Progenitor cell of endocrine pancreas (in vitro differentiated cells): ENCODE measurements at regions not wholly inside any gene's neighbourhood (a gene's known extent, or its start where the extent isn't known, plus 50 kb on each side); places are given as distances from the start of the nearest gene placed in this dataset.

ENCODE experiments used
- DNase-seq: peaks from one replicate; pipeline ENCODE4 v3.0.0; 2021; ENCODE audit warnings: low spot score; ENCODE audit not compliant: unreplicated experiment
- H3K27ac Mint-ChIP-seq: 2 replicates; pipeline ENCODE4 v1.8.0; 2021; ENCODE audit warnings: mild to moderate bottlenecking, moderate library complexity, mixed read lengths
- H3K27me3 Mint-ChIP-seq: 2 replicates; pipeline ENCODE4 v1.8.0; 2021; ENCODE audit warnings: mixed read lengths
- H3K36me3 Mint-ChIP-seq: 2 replicates; pipeline ENCODE4 v1.8.0; 2022; ENCODE audit warnings: mixed read lengths; ENCODE audit not compliant: insufficient read depth
- H3K4me1 Mint-ChIP-seq: 2 replicates; pipeline ENCODE4 v1.8.0; 2021; ENCODE audit warnings: low read depth, mixed read lengths
- H3K4me3 Mint-ChIP-seq: 2 replicates; pipeline ENCODE4 v1.8.0; 2021; ENCODE audit warnings: low read depth, mild to moderate bottlenecking, moderate library complexity, mixed read lengths
- H3K9me3 Mint-ChIP-seq: 2 replicates; pipeline ENCODE4 v1.8.0; 2021; ENCODE audit warnings: low read depth, mixed read lengths
- TF ChIP-seq, protein P1 (sequence below): fragments of 200-600 bp; sonication (generic); IDR thresholded peaks from one replicate; pipeline ENCODE4 v1.5.0; 2021; ENCODE audit warnings: antibody characterized with exemption, mild to moderate bottlenecking; ENCODE audit not compliant: unreplicated experiment

DNA sequence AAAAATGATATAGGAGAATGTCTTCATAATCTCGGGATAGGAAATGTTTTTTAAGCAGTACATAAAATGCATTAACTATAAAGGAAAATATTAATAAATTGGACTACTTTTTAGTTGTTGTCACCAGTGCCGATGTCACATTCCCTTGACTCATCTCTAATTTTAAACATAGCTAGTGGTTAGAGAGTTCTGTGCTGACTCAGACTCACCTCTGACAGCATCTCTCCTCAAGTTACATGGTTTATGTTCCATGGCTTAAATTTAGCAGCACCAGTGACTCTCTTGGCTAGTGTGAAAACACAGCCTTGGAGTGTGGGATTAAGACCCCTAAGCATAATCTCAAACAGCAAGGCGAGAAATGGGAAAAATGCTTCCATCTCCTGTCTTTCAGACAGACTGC, 311.8 kb upstream of the MMS22L start:
- no peak overlapping the region for H3K27ac Mint-ChIP-seq
- no peak overlapping the region for H3K4me3 Mint-ChIP-seq
- no peaks in the 10 kb centered on the region for H3K4me1 Mint-ChIP-seq
- no peak for DNase-seq
- peaks cover 13% of the 10 kb centered on the region for H3K9me3 Mint-ChIP-seq
- H3K36me3 Mint-ChIP-seq, result peaks cover 2% of the 10 kb centered on the region
- H3K27me3 Mint-ChIP-seq, result no peaks in the 10 kb centered on the region
- TF ChIP-seq, protein P1, sequence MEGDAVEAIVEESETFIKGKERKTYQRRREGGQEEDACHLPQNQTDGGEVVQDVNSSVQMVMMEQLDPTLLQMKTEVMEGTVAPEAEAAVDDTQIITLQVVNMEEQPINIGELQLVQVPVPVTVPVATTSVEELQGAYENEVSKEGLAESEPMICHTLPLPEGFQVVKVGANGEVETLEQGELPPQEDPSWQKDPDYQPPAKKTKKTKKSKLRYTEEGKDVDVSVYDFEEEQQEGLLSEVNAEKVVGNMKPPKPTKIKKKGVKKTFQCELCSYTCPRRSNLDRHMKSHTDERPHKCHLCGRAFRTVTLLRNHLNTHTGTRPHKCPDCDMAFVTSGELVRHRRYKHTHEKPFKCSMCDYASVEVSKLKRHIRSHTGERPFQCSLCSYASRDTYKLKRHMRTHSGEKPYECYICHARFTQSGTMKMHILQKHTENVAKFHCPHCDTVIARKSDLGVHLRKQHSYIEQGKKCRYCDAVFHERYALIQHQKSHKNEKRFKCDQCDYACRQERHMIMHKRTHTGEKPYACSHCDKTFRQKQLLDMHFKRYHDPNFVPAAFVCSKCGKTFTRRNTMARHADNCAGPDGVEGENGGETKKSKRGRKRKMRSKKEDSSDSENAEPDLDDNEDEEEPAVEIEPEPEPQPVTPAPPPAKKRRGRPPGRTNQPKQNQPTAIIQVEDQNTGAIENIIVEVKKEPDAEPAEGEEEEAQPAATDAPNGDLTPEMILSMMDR, result no peak

DNA sequence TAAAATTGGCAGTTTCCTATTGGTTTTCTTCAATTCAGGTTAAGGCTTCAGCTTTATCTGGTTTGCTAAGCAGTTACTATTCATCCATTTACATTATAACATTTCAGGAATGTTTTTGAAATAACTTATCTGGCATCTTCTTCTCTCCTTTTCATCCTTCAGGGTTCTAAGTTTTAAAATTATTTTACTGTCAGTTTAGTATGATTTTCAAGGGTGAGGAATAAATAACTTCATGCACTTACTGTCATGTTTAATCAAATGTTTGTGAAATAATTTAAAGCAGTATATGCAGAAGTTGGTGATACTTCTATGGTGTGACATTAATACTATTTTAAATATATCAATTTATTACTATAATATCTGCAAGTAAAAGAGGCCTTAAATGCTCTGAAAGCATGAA, 338.1 kb upstream of the MMS22L start:
- TF ChIP-seq, protein P1, result no peak
- H3K27me3 Mint-ChIP-seq, result no peaks in the 10 kb centered on the region
- H3K9me3 Mint-ChIP-seq, result no peaks in the 10 kb centered on the region
- H3K36me3 Mint-ChIP-seq, result no peaks in the 10 kb centered on the region
- no peaks in the 10 kb centered on the region for H3K4me1 Mint-ChIP-seq
- H3K4me3 Mint-ChIP-seq, result no peak overlapping the region
- no peak for DNase-seq
- H3K27ac Mint-ChIP-seq, result no peak overlapping the region

DNA sequence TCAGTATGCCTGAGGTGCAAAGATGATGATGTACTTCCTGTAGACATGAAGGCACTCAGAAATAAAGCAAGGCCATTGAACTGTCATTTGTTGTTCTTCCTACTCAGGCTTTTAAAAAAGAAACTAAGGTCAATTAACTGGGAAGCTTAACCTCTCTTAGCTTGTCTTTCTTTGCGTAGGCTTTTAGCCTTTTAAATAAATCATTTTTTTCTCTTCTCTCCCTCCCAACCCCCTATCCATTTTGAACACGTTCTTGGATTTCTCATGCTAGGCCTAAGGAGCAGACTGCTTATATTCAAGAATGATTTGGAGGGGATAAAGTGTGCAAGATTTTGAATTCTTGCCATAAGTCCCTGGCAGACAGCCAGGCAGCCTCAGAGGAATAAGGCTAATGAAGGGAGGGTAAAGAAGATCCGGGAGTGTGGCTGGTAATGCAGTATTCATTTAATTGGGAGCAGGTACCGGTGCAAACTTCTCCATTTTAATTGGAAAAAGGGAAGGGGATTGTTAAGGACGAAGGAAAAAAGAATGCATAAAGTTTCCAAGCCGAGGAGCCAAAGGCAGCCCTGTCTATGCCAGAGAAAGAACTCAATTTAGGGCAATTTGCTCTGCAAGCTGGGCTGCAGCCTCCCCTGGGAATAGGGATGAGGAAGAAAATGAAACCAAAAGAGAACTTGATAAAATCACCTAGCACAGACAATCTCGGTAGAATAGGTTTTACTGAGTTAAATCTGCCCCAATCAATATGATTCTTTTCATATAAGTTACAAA, 343.8 kb upstream of the MMS22L start:
- Mint-ChIP-seq H3K4me3 (no peak overlapping the region), H3K27me3 (no peaks in the 10 kb centered on the region), H3K9me3 (no peaks in the 10 kb centered on the region), H3K4me1 (no peaks in the 10 kb centered on the region), H3K27ac (no peak overlapping the region), H3K36me3 (no peaks in the 10 kb centered on the region)
- TF ChIP-seq, protein P1, result no peak
- no peak for DNase-seq

DNA sequence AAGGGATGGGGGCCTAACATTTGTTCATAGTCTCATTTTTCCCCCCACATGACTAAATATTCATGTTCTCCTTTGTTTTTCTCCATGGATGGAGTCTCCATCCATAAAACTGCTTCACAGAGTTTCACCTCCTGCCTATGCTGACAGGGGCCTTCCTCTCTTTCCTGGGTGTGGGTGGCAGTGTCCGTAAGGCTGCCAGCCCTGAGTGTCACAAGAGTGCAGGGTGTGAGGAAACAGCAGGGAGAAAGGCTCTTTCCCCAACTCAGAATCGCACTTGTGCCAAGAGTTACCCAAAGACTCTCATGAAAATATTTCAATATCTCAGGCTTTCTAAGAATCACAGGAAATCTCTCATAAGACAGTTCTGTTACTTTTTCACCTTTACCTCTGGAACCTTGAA, 346.2 kb upstream of the MMS22L start:
- Mint-ChIP-seq H3K9me3 (no peaks in the 10 kb centered on the region), H3K4me3 (no peak overlapping the region), H3K4me1 (no peaks in the 10 kb centered on the region), H3K36me3 (no peaks in the 10 kb centered on the region), H3K27me3 (no peaks in the 10 kb centered on the region), H3K27ac (no peak overlapping the region)
- no peak for DNase-seq
- TF ChIP-seq, protein P1, result no peak

DNA sequence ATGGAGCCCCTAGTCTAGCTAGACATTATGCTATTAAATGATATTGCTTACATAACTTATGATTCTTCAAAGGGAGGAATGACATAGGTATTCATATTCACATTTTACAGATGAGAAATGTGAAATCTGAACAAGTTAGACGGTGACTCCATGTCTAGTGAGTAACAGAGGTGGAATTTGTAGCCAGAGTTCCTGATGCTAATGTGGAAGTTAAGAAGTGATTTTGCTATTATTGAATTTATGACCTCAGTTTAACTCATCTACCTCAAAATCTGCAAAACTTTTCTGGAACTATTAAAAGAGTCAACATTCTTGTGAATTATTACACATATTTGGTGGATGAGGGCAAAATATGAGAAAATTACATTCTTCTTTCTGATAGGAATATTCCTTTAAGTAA, 347.6 kb upstream of the MMS22L start:
- no peak overlapping the region for H3K4me3 Mint-ChIP-seq
- TF ChIP-seq, protein P1, result no peak
- no peak for DNase-seq
- H3K27ac Mint-ChIP-seq, result no peak overlapping the region
- H3K27me3 Mint-ChIP-seq, result no peaks in the 10 kb centered on the region
- no peaks in the 10 kb centered on the region for H3K36me3 Mint-ChIP-seq
- no peaks in the 10 kb centered on the region for H3K4me1 Mint-ChIP-seq
- H3K9me3 Mint-ChIP-seq, result no peaks in the 10 kb centered on the region
